Renal cortical epithelial cell (primary cell): ENCODE measurements at regions not wholly inside any gene's neighbourhood (a gene's known extent, or its start where the extent isn't known, plus 50 kb on each side); places are given as distances from the start of the nearest gene placed in this dataset.
"Not testable (repeated sequence)": the region's sequence is repeated elsewhere in the genome, so short reads cannot be mapped to it uniquely, and the experiment has no call there.

ENCODE experiments used
- DNase-seq: peaks from one replicate; pipeline ENCODE4 v3.0.0-alpha.2; 2011; ENCODE audit warnings: low read depth

DNA sequence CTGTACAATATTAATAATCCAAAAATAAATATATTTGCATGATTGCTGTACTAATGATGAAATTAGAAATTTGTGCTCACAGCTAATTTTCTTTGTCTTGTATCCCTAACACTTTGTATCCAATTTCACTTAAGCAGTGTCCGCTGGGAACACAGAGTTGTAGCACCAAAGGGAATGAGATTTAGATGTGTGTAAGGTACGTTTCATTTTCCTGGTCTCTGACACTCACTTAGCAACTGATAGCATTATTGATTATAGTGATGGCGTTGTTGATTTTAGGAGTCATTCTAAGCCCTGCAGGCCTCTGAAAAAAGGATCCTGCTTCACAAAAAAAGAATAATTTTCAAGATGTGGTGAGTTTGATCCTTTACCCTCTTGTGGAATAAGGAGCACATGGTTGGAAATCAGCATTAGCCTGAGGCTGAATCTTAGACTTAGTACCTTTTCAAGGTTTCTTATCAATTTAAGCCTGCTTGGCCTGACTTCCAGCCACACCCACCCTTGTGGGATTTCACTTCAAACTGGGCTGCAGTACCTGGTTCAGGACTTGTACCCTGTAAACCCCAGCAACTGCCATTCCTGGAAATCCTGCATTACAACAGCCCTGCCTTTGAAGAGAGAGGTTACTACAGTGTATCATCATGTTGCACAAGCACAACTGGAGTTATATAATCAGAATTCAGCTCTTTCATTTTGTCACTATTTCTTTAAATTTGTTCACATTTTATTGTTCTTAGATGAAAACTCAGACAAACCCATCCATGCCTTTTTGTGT is 116.2 kb downstream of the RND3 start:
- peak; percentile 29 for DNase-seq

DNA sequence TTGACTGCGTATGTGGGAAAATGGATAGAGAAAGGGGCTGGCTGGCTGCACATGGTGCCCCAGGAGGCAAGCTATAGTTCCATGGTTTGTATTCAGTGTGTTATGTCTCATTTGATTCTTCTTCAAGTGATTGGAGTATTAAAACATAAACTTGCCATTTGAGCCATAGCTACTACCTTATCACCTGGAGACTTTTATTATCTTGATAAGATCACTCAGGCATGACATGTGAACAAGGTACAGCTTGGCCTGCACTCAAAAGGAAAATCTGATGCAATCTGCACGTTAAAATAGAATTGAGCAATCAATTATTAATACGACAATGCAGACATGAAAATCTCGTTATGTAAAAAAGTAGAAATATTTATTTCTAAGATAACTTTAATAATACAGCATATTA is 116.9 kb downstream of the RND3 start:
- peak; percentile 15 for DNase-seq

DNA sequence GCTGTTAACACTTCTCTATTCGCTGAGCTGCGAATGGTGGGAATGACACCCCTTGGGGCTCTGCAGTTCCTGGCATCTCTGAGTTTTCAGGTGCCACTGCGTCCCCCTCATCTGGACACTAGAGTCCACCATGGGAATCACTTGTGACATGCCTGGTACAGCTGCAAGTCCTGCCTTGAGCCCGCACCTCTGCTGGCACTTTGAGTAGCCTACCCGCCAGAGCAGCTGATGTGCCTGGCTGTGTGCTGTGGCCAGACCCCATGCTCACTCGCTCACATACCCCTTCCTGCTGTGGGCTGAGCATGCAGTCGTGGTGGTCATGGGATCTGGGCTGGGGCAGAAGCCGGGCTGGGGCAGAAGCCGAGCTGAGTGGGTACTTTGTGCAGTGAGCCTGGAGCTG is 117.6 kb downstream of the RND3 start:
- DNase-seq: no peak

DNA sequence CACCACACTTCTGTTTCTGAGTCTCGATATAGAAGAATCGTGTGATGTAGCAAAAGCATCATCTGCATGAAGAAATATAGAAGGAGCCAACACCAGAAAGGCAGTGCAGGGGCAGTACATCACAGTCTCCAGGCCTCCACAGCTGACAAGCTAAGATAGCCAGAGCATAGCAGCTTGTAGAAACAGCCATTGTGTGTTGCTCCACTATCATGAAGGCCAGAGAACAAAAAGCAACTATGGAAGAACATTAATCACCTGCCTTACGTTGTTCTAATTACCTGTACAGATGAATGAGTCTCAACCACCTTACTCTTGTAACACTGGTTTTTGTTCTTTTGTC is 129.0 kb downstream of the RND3 start:
- no peak for DNase-seq

DNA sequence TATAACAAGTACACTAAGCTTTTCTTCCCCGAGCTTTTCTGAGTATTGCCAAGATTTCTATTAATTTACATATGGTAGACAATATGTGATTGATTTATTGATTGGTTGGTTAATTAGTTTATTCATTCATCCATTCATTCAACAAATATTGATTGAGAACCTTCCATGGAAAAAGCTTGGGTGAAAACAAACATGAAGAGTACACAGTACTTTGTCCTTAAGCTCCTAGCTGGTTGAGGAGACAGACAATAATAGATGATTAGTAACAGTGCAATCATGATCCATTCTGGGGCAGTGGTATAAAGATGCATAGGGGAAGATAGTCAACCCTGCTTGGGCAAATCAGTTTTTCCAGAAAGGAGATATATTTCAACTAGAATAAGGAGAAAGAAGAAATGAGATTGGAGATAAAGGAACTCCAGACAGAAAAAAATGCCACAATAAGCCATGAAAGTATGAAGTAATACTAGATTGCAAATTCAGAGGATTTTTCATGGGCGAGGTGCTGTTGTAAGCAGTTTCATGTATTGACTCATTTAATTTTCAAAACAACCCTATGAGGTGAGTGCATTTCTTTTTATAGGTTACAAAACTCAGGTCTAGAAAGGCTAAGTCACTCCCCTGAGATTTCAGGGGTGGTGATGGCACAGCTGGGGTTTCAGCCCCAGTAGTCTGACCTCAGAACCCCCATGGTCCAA is 129.5 kb downstream of the RND3 start:
- no peak for DNase-seq

DNA sequence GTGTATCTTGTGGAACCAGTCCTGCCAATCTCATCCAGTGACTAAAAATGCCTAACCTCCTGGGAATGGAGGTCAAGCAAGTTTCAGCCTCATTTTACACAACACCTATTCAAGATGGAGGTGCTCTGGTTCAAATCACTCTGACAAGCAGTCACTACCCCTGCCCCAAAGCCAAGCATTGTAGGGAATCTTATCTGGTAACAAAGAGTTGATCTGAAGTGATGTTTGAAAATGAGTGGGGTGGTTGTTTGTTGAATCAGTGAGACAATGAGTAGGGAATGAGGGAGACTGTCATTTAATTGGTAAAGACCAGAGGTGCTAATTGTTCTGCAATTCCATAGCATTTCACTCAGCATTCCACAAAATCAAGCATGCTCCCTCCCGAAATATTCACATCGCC is 132.0 kb downstream of the RND3 start:
- DNase-seq: no peak

DNA sequence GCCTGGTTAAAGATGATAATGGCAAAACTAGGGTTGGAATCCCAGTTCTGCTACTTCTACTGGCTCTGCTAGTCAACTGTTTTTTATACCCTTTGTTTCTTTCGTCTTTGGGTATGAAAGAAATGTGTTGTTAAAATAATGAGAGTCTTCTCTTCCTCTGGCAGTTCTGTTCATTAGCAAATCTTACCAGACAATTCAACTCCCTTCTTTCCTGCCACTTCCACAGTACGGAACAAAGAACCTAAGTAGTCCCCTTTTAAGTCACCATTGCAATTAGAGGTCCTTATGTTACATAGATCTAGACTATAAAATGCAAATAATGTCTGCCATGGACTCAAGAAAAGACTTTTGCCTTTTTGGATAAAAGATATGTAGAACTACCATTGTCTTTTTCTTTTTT is 134.1 kb downstream of the RND3 start:
- no peak for DNase-seq

DNA sequence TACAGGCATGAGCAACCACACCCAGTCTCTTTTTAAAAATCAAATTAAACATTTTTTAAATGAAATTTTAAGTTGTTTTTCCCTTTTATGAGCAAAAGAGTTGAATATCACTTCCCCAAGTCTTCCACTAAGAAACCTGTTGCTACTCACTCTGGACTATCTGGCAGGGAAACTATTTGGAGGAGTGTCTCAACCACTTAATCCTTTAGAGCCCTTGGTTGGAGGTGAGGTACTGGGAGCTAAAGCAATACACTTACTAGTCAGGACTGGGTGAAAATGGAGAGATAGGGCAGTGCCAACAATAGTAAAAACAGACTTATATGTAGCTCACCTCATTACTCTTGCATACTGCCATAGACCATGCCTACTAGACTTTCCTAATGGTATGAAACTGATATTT is 135.5 kb downstream of the RND3 start:
- DNase-seq: no peak

DNA sequence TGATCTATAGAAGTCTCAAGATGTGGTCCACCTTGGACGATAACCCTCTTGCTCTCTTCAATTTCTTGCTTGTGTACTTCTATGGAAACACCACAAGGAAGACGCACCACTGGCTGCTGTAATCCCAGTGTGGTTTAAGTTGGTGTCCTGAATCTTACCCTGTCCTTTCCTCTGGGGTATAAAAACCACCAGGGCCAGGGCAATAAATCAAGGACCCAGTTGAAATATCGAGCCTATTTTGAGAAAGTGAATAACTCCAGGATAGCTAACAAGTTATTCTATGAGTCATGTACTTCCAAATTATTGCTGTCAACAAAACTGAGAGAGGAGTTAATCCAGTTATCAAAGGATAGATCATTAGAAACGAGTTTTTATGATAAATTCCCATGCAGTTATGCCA is 137.0 kb downstream of the RND3 start:
- no peak for DNase-seq

DNA sequence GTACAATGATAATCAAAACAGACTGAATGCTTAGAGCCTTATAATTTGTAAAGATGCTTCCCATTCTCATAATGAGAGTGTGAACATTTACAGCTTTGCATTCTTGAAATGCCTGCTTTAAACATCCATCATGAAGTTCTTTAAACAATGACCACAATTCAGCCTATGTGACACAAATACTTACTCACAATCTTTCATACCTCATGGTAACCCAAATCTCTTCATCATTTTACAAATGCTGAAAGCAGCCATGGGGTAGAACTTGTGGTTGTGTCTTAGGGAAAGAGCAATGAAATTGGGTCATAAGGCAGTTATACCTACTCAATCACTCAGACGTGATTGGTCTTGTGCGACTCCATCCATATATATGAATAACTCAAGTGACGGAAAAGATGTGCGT is 140.7 kb downstream of the RND3 start:
- DNase-seq: no peak

DNA sequence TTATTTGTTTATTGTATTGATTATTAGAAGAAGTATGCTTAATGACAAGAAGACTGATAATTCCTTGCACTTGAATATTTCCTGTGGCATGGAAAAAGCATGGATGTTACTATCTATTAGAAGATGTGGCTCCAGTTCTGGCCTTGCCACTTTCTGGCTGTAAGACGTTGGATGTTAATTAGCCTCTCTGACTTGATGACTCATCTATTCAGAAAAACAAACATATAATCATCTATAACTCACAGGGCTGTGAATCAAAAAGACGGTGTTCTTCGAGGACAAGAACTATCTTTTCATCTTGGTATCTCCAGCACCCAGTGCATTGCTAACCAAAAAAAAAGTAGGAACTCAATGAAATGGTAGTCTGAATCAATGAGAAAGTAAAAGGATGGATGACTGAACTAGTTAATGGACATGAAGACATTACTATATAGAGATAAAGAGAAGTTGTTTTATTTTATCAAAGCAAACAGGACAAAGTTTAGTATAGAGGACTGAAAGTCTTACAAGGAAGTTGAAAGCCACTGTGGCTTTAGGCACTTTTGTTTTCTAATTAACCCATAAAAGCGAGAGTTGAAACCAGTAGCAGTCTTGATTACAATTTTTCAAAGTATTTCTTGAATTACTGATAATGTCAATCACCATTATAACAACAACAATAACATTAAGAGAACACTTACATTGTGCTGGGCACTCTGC is 145.3 kb downstream of the RND3 start:
- no peak for DNase-seq

DNA sequence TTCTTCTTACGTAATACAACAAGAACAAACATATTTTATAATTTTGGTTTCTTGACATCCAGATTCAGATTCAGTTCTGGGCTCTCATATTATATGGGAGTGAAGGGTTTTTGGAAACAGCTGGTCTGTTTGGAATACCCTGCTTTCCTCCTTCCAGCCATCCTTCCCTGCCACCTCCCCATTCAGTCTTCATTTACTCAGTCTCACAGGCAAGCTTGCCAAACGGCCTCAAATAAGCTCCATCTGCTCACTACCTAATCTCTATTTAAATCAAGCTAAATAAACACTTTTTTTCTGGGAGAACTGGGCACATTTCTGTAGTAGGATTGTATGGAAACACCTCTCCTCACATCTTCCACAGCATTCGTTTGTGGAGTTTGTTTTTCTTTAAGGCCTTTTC is 147.5 kb downstream of the RND3 start:
- DNase-seq: no peak

DNA sequence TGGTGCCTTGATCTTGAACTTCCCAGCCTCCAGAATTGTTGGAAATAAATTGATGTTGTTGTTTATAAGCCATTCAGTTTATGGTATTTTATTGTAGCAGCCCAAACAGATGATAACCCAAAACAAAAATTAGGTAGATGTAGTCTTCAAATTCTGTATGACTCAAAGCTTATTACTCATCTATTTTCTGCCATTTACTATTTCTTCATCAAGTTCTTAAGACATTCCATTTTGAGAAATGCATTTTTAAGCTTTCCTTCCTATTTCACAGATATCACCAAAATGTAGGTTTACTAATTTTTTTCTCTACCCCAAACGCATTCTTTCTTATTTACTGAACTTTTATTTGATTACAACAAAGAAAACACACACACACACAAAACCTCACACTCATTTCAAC is 148.2 kb downstream of the RND3 start:
- DNase-seq: no peak

DNA sequence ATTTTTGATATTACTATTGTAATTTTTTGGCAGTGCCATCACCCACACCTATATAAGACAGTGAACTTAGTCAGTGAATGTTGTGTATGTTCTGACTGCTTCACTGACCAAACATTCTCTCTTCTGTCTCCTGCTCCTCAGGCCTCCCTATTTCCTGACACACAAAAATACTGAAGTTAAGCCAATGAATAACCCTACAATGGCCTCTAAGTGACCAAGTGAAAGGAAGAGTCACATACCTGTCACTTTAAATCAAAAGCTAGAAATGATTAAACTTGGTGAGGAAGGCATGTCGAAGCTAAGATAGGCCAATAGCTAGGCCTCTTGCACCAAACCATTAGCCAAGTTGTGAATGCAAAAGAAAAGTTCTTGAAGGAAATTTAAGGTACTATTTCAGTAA is 151.9 kb downstream of the RND3 start:
- peak; percentile 36 for DNase-seq

DNA sequence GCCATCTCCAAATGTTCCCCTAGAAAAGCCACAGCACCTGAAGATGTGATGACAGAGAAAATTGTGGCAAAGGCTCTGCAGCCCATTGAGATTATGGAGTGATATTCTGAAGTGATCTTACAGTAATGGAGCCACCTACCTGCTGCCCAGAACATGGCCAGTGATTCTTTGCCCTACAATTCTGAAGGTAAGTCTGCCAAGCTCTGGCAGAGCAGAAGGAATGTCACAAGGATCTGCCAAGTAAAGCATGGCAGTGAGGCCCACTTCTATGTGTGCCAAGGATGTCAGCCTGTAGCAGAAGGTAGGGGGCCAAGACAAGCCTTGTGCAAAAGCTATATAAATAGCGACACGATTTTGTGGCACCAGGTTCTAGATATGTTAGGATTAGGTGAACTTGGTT is 155.1 kb downstream of the RND3 start:
- peak; percentile 16 for DNase-seq

DNA sequence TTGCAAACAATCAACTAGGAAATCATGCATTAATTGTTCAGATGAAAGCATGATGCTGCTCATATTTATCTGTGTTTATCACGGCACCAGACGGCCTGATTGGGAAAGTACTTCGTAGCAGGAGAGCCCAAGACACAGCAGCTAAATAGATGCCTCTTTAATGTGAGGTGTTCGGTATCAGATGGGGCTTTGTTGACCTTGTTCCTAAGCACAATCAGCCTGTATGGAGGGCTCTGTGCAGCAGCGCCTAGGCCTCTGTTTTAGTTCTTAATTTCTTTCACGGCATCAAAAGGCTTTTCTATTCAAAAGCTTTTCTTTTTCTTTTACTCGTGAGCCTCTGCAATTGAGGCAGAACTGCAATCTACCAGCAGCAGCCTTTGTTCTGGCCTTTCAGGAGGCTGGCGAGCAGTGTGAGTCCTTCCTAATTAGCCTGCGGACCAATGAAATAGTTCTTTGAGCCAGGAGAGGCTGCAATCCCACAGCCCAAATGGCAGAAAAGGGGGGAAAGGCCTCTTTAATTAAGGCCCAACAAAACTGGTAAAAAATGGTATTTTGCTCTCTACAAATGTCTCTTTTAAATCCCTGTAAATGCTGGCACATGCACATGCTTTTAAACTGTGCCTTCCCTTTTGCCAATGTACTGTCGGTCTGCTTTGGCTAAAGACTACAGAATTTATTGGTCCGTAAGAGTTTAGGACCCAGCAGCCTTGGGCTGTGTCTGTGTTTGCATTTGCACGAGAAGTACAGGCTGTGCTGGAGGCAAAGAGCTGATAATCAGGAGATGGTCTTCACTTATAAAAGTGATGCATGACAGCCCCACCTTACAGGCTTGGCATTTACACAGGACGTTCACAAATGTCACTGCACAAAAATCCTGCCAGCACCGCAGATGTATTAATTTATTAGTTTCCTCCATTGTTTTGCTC is 159.6 kb downstream of the RND3 start:
- DNase-seq: no peak

DNA sequence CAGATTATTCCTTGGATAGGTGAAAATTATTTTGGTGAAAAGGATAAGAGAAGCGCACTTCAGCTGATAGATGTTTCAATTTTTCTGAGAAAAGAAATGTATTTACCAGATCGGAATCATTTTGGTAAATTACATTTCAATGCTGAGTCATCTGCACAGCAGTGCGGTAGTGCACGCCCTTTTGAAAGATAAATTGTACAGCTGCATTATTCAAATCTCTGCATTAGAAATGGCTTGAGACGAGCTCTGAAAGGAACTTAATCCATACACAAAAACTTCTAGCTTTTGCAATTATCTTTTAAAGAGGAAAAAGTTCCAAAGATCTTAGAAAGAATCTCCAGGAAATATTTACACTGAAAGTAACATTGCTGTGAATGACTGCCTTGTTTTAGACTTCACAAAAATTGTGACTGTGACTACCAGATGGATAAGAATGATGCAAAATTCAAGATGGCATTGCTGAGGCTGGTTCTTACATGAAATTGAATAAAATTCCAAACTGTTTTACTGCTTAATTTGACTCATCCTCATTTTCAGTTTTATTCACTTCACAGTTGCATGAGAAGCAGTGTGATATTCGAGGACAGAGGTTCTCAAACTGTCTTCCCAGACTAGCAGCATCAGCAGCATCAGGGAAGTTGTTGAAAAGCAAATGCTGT is 161.7 kb downstream of the RND3 start:
- no peak for DNase-seq

DNA sequence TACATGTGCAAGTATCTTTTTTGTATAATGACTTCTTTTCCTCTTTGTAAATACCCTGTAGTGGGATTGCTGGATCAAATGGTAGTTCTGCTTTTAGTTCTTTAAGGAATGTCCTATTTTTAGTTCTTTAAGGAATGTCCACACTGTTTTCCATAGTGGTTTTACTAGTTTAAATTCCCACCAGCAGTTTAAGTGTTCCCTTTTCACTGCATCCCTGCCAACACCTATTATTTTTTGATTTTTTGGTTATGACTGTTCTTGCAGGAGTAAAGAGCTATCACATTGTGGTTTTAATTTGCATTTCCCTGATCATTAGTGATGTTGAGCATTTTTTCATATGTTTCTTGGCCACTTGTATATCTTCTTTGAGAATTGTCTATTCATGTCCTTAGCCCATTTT is 164.4 kb downstream of the RND3 start:
- not testable (repeated sequence) for DNase-seq

DNA sequence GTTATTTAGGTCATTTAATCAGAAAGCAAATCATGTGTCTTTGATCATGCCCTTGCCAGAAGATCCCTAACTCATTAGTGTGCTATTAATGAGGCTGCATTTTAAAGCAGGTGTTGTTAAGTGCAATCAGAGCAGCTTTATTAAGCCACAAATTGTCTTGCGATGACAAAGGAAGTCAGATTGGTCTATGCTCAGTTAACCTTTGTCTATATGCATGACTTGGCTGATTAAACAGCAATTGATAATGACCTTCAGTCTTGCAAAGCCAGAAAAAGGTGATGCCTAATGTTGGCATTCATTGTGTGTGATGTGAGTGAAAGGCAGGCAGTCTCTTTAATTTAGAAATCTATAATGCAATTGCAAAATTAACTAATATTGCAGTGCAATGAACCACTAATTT is 166.9 kb downstream of the RND3 start:
- no peak for DNase-seq

DNA sequence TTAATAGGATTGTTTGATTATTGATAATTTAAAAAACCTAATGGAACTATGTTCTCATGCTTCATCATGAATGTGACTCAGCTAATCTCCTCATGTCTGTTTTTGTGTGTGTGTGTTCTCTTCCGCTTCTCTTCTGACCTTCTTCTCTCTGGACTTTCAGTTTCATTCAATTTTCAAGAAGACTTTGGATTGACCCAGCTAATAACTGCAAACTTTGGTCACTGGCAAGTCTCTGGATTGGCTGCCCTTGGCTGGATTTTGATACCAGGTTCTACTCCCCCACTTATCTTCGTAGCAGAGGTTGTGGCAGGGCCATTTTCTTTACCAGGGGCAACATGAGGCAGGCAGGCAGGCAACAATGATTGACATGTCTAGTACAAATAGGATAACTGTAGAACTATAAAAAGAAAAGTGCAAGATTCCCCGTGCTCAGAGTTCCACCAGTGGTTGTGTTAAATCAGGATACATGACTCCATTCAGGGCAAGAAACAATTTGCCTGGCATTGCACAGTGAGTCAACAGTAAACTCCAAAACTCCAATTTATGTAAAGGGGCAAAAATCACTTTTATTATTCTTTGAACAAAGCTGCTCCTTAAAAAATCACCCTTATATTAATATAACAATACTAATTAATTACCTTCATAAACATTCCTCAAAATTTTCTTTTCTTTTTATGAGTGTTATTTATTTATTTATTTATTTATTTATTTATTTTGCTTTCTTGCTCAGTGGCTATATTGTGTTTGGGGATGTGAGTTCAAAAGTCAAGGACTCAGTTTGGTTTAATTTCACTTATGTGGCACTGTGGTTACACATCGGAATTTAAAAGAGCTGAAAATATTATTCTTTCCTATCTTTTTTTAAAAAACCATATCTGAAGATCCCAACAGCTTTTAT is 167.6 kb downstream of the RND3 start:
- DNase-seq: no peak

DNA sequence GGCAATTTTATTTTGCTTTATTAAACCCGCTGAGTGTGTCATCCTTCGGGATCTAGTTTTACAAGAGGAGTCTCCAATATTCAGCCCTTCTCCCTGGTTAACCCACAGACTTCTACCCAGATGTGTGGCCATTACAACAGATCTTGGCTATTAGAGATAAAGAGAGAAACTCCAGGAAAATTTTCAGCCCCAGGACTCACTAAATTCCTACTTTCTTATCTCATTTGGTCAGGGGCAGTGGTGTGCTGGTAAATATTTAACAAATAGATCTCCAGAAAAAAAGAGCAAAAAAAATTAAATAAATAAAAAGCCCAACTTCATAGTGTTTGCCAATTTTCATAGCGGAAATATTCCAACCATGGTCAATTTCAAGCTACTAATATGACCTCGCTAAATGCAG is 168.4 kb downstream of the RND3 start:
- no peak for DNase-seq
